GM08714 (cell line): ENCODE measurements at regions not wholly inside any gene's neighbourhood (a gene's known extent, or its start where the extent isn't known, plus 50 kb on each side); places are given as distances from the start of the nearest gene placed in this dataset.

ENCODE experiments used
- H3K4me3 ChIP-seq: fragments of 200-500 bp; sonication (Bioruptor generic); 2 replicates; pipeline ENCODE4 v1.5.1; 2014; ENCODE audit warnings: mild to moderate bottlenecking, low read length, inconsistent platforms
- ZNF274 ChIP-seq: IDR thresholded peaks from 2 replicates; pipeline ENCODE4 v1.6.1; 2012; ENCODE audit warnings: mild to moderate bottlenecking, low read depth, low read length

GRCh38 chr2:104340879-104341828 is 512.8 kb upstream of the POU3F3 start:
- no peak overlapping the region for H3K4me3 ChIP-seq
- TF ChIP-seq ZNF274: no peak

- no peak for TF ChIP-seq ZNF274
- no peak overlapping the region for H3K4me3 ChIP-seq
Observed at GRCh38 chr2:104344306-104344705, 509.6 kb upstream of the POU3F3 start.

- H3K4me3 ChIP-seq: no peak overlapping the region
- TF ChIP-seq ZNF274: no peak
Observed at GRCh38 chr2:104344985-104345384, 508.9 kb upstream of the POU3F3 start.

- TF ChIP-seq ZNF274: no peak
- H3K4me3 ChIP-seq: no peak overlapping the region
Observed at GRCh38 chr2:104358122-104358521, 495.8 kb upstream of the POU3F3 start.

- TF ChIP-seq ZNF274: no peak
- H3K4me3 ChIP-seq: no peak overlapping the region
Observed at GRCh38 chr2:104361414-104361813, 492.5 kb upstream of the POU3F3 start.

- TF ChIP-seq ZNF274: no peak
- no peak overlapping the region for H3K4me3 ChIP-seq
Observed at GRCh38 chr2:104368089-104368488, 485.8 kb upstream of the POU3F3 start.

- TF ChIP-seq ZNF274: no peak
- no peak overlapping the region for H3K4me3 ChIP-seq
Observed at GRCh38 chr2:104371087-104371781, 482.7 kb upstream of the POU3F3 start.

- H3K4me3 ChIP-seq: no peak overlapping the region
- no peak for TF ChIP-seq ZNF274
Observed at GRCh38 chr2:104375206-104375605, 478.7 kb upstream of the POU3F3 start.

- H3K4me3 ChIP-seq: peak overlapping the region; percentile 53
- TF ChIP-seq ZNF274: no peak
Observed at GRCh38 chr2:104378853-104379374, 475.0 kb upstream of the POU3F3 start.

- H3K4me3 ChIP-seq: no peak overlapping the region
- TF ChIP-seq ZNF274: no peak
Observed at GRCh38 chr2:104384961-104385360, 469.0 kb upstream of the POU3F3 start.

GRCh38 chr2:104385743-104386142 is 468.2 kb upstream of the POU3F3 start:
- no peak for TF ChIP-seq ZNF274
- no peak overlapping the region for H3K4me3 ChIP-seq

- TF ChIP-seq ZNF274: no peak
- no peak overlapping the region for H3K4me3 ChIP-seq
Observed at GRCh38 chr2:104388296-104388695, 465.6 kb upstream of the POU3F3 start.

GRCh38 chr2:104402825-104403224 is 451.1 kb upstream of the POU3F3 start:
- no peak for TF ChIP-seq ZNF274
- no peak overlapping the region for H3K4me3 ChIP-seq

GRCh38 chr2:104404526-104404925 is 449.4 kb upstream of the POU3F3 start:
- H3K4me3 ChIP-seq: no peak overlapping the region
- no peak for TF ChIP-seq ZNF274

- no peak for TF ChIP-seq ZNF274
Observed at GRCh38 chr2:104405623-104406022, 448.3 kb upstream of the POU3F3 start.

More at GRCh38 chr2:104405623-104406022, 448.3 kb upstream of the POU3F3 start:
- H3K4me3 ChIP-seq: no peak overlapping the region
